Subcutaneous abdominal adipose tissue (tissue), 5 donors: ENCODE measurements at regions not wholly inside any gene's neighbourhood (a gene's known extent, or its start where the extent isn't known, plus 50 kb on each side); places are given as distances from the start of the nearest gene placed in this dataset.

Experiments used
- H3K27ac ChIP-seq: one replicate; pipeline ENCODE4 v1.7.0; 2013; ENCODE audit warnings: low read depth, mild to moderate bottlenecking, inconsistent platforms, low read length, moderate library complexity
- H3K27me3 ChIP-seq, 5 donors: one replicate each; pipeline ENCODE4 v1.7.0; 2013; ENCODE audit warnings: low read length in 5 of 5, inconsistent platforms in 1 of 5; ENCODE audit not compliant: control insufficient read depth in 5 of 5, insufficient read depth in 4 of 5
- H3K36me3 ChIP-seq, 5 donors: one replicate each; pipeline ENCODE4 v1.7.0; 2013; ENCODE audit warnings: low read length in 5 of 5; ENCODE audit not compliant: control insufficient read depth in 5 of 5, insufficient read depth in 5 of 5
- H3K4me1 ChIP-seq, 5 donors: one replicate each; pipeline ENCODE4 v1.7.0; 2013; ENCODE audit warnings: low read length in 5 of 5, mild to moderate bottlenecking in 3 of 5, moderate library complexity in 1 of 5; ENCODE audit not compliant: control insufficient read depth in 5 of 5, insufficient read depth in 5 of 5
- H3K4me3 ChIP-seq, 5 donors: one replicate each; pipeline ENCODE4 v1.7.0; 2013; ENCODE audit warnings: low read length in 5 of 5, low read depth in 1 of 5
- H3K9ac ChIP-seq, 5 donors: one replicate each; pipeline ENCODE4 v1.7.0; 2013; ENCODE audit warnings: low read length in 5 of 5, mild to moderate bottlenecking in 4 of 5, moderate library complexity in 3 of 5
- H3K9me3 ChIP-seq, 5 donors: one replicate each; pipeline ENCODE4 v1.7.0; 2013; ENCODE audit warnings: low read length in 5 of 5; ENCODE audit not compliant: control insufficient read depth in 5 of 5
- donor health status: healthy.
- donor health status: healthy.
- donor health status: healthy.
- donor health status: healthy.
- donor health status: healthy.

DNA sequence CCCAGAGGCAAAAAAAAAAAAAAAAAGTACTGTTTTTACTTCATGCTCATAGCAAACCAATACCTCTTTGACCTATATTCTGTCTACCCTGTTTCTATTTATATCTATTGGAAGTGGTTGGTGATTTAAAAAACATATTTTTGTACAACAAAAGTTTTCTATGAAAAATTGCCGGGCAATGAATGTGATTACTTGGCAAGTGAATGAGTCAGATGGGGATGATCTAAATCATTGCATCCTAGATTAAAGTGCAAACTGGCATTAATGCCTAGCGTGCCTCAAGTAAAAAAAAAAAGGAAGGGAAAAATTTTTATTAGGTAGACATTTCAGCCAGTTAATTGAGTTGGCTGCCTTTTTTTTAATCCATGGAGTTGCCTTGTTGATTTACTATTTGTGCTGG lies 500.6 kb downstream of the KCTD12 start:
- H3K27me3 ChIP-seq: no peaks in the 10 kb centered on the region
- no peaks in the 10 kb centered on the region for H3K36me3 ChIP-seq
- no peaks in the 10 kb centered on the region for H3K9me3 ChIP-seq
- peaks cover 0 to 12% (median 0%) of the 10 kb centered on the region in 5 donors for H3K4me1 ChIP-seq
- no peak overlapping the region for H3K4me3 ChIP-seq
- no peak overlapping the region for H3K9ac ChIP-seq
- no peak overlapping the region for H3K27ac ChIP-seq

DNA sequence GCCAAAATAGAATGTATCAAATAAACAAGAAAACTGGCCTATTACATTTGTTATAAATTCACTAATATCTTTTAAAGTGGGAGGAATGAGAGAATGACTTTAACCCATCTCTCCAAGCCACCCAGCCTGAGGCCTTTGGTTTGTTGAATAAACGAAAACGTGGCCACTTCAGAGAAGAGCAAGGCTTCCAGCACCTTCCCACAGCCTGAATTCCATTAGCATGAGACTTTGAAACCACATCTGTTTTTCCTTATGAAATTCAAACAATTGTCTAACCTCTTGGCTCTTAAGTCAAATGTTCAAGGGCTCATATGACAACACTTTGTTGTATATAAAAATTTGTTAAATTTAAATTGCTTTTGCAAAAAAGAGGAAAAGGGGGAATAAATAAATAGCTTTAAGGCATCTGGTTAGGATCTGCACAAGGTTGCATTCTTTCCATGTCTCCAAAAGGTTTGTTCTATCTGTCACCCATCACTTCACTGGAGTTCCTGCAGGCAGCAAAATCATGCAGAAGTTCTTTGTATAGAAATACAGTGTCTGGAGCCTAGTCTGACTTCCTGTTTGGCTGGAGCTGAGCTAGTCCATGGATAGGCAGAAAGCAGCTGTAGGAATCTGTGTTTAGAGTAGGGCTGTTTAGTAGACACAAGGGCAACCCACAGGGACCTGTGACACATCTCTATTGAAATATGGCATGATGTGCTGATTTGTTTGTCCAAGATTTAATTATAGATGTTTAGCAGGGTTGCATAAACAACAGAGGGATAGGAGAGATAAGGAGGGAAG lies 502.3 kb downstream of the KCTD12 start:
- Histone ChIP-seq H3K9ac (no peak overlapping the region), H3K4me3 (no peak overlapping the region), H3K36me3 (no peaks in the 10 kb centered on the region), H3K9me3 (no peaks in the 10 kb centered on the region), H3K27ac (peak overlapping the region; percentile 28), H3K4me1 (peaks cover 0 to 12% (median 0%) of the 10 kb centered on the region in 5 donors), H3K27me3 (no peaks in the 10 kb centered on the region)

DNA sequence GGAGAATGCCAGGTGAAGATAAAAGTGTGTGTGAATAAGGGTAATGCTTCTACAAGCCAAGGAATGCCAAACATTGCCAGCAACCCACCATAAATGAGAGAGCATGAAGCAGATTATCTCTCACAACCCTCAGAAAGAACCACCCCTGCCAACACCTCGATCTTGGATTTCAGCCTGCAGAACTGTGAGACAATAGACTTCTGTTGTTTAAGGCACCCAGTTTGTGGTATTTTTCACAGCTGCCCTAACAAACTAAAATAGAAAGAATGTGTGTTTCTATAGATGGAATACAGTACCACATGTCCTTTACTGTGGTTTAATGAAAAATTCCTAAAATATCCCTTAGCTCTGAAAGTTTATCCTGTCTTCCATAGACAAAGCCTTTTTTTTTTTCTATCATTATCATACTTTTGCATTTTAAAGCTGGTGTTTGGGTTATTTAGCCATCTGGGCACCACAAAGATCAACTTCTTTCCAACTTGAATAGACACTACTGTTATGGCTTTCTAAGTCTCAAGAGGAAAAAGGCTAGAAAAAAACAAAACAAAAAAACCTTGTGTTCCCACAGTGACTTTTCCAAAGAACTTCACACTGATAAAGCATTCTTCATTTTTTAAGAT lies 505.6 kb downstream of the KCTD12 start:
- Histone ChIP-seq H3K36me3 (no peaks in the 10 kb centered on the region), H3K9me3 (no peaks in the 10 kb centered on the region), H3K9ac (no peak overlapping the region), H3K27ac (no peak overlapping the region), H3K27me3 (no peaks in the 10 kb centered on the region), H3K4me3 (no peak overlapping the region), H3K4me1 (peaks cover 0 to 7% (median 0%) of the 10 kb centered on the region in 5 donors)

DNA sequence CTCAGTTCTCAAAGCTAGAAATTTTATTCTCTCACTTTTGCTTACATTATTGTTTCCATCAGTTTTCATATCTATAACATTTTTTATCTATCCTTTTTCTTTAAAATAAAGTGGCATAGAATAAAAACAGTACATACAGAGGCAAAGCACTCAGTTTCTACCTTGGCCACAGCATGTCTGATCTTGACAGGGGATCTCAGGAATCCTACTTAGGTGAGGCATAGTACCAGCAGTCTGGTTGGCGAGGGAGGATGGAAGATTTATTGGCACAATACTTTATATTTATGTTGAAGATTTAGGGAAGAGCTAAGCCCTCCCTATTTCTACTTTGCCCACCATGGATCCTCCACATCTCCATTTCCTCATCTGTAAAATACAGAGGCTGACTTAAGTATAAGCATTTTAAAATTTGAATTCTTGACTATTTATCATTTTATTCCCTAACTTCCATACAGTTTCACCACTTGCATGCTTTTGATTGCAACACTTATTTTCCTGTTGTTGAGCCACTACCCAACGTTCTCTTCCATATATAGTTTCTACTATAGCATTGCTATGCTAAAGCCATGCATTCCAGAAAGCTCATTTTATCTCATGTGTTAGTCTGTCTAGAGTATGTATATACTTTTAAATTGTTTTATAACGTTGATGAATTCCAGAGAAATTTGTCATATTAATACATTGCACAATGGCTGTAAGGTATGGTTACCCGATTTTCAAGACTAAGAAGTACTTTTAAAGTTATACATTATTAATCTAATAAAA lies 506.7 kb downstream of the KCTD12 start:
- Histone ChIP-seq H3K9me3 (no peaks in the 10 kb centered on the region), H3K27me3 (no peaks in the 10 kb centered on the region), H3K9ac (no peak overlapping the region), H3K4me3 (no peak overlapping the region), H3K4me1 (peaks cover 0 to 6% (median 0%) of the 10 kb centered on the region in 5 donors), H3K27ac (no peak overlapping the region), H3K36me3 (no peaks in the 10 kb centered on the region)

DNA sequence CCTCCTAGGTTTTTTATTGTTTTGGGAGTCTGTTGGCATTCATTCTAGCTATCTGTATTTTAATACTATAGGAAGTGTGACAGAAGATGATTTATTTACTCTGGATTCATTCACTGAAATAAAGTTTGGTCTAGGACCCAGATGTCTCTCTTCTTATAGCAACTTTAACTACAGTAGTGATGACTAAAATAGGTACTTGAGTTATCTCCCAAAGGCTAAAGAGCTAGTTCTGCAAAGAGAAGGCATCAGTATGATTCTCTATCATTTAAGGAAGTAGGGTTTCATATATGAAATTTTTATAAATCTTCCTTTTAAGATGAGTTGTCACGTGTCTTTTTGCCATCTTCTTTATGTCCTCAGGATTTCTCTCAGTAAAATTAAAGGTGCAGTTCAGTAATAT lies 507.4 kb downstream of the KCTD12 start:
- H3K9ac ChIP-seq: no peak overlapping the region
- no peak overlapping the region for H3K4me3 ChIP-seq
- no peaks in the 10 kb centered on the region for H3K9me3 ChIP-seq
- no peaks in the 10 kb centered on the region for H3K27me3 ChIP-seq
- H3K36me3 ChIP-seq: no peaks in the 10 kb centered on the region
- peaks cover 0 to 3% (median 0%) of the 10 kb centered on the region in 5 donors for H3K4me1 ChIP-seq
- no peak overlapping the region for H3K27ac ChIP-seq

DNA sequence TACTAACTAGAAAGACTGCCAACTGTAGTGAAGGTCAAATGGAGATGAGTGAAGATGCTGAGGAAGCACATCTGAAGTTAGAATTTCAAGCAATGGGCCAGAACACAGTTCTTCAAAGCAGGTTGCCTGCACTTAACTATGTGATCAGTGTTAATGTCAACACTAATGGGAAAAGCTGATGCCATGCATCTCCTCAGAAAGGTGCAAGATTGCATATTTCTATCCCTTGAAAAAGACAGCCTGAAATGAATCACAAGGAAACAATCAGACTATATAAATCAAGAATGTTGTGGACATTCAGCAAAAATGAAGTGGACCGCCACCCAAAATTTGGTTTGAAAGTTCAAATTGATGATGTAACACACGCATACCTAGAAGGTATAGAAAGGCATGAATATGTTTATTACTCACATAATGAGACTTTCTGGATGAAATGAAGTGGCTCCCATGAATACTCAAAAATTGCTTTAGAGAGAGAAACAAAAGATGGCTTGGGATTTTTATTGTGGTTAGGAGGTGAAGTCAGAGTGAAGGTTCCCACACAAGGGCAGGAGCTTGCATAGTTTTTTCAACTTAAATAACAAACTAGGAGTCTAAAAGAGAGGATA lies 522.4 kb downstream of the KCTD12 start:
- no peak overlapping the region for H3K27ac ChIP-seq
- no peak overlapping the region for H3K9ac ChIP-seq
- no peaks in the 10 kb centered on the region for H3K4me1 ChIP-seq
- no peaks in the 10 kb centered on the region for H3K9me3 ChIP-seq
- H3K36me3 ChIP-seq: no peaks in the 10 kb centered on the region
- no peak overlapping the region for H3K4me3 ChIP-seq
- H3K27me3 ChIP-seq: no peaks in the 10 kb centered on the region

DNA sequence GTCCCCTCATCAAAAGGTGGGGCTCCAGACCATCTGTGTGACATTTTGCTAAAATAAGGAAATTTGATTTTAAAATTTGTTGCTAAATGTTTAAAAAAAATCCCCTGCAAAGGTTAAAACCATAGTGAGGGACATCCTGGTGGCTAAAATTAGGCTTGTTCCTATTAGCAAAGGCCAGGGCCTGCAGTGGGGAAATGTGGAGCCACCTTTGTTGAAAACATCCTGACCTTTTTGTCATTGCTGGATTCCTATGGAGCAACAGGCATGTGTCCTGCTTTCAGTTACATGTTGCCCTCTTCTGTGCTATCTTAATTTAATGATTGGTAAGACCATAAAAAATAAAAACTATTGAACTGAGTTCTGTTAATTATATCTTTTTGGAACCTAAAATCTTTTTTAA lies 524.3 kb downstream of the KCTD12 start:
- H3K4me1 ChIP-seq: no peaks in the 10 kb centered on the region
- no peak overlapping the region for H3K27ac ChIP-seq
- no peak overlapping the region for H3K4me3 ChIP-seq
- no peaks in the 10 kb centered on the region for H3K27me3 ChIP-seq
- no peaks in the 10 kb centered on the region for H3K36me3 ChIP-seq
- H3K9ac ChIP-seq: no peak overlapping the region
- no peaks in the 10 kb centered on the region for H3K9me3 ChIP-seq

DNA sequence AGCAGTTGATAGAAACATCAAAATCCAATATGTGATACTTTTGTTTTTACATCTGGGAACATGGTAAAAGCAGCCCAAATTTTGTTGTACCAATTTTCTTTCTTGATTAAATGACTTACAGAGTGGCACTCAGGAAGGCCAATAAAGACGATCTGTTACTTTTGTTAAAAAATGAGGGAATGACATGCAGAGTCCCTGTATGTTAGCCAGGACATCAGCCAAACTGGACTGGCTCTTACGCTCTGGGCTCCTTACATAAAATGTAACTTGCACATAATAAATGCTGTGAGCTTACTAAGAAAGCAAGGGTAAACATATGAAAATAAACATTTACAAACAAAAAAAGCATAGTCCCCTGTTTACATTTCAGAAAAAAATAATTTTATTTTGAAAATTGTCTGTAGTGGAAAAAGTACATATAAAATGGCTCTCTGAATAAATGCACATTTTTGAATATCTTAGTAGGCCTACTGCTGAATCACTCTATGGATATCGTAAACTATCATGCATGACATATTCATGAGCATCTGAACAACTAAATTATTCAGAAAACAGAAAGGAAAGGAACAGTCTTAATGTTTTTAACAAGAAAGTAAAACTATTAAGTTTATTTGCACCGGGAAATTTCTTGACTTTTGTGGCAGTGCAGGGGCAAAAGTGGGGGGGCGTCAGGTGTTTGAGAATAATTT lies 534.5 kb downstream of the KCTD12 start:
- Histone ChIP-seq H3K27ac (no peak overlapping the region), H3K9me3 (no peaks in the 10 kb centered on the region), H3K4me3 (no peak overlapping the region), H3K9ac (no peak overlapping the region), H3K4me1 (no peaks in the 10 kb centered on the region), H3K36me3 (no peaks in the 10 kb centered on the region), H3K27me3 (no peaks in the 10 kb centered on the region)

DNA sequence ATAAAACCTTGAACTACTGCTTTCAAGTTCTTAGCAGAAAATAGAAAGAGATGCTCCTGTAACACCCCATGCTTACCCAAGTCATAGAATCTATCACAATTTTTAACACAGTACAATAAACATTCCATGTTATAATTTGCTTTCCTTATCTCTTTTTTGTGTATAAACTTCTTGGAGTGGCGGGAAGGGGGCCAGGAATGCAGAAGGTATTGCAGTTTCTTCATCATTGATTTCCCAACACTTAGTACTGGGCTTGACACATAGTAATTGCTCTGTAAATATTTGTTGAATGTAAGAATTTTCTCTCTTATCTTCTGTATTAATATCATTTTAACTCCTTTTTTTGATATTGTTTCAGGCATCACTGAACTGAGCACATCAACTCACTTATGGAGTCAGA lies 535.8 kb downstream of the KCTD12 start:
- Histone ChIP-seq H3K27me3 (no peaks in the 10 kb centered on the region), H3K4me1 (no peaks in the 10 kb centered on the region), H3K4me3 (no peak overlapping the region), H3K9ac (no peak overlapping the region), H3K27ac (no peak overlapping the region), H3K36me3 (no peaks in the 10 kb centered on the region), H3K9me3 (no peaks in the 10 kb centered on the region)
